GM12865 (cell line): ENCODE measurements at regions not wholly inside any gene's neighbourhood (a gene's known extent, or its start where the extent isn't known, plus 50 kb on each side); places are given as distances from the start of the nearest gene placed in this dataset.
"Not testable (repeated sequence)": the region's sequence is repeated elsewhere in the genome, so short reads cannot be mapped to it uniquely, and the experiment has no call there.

ENCODE experiments used
- DNase-seq: peaks from one replicate; pipeline ENCODE4 v3.0.0; 2010; ENCODE audit warnings: low read depth
- H3K4me3 ChIP-seq: 2 replicates; pipeline ENCODE4 v1.5.1; 2011; ENCODE audit warnings: mild to moderate bottlenecking, low read depth, low read length, control low read depth
- CTCF ChIP-seq: IDR thresholded peaks from 2 replicates; pipeline ENCODE4 v1.5.1; 2011; ENCODE audit warnings: low read length, control low read depth, low read depth, inconsistent platforms; ENCODE audit not compliant: insufficient read depth; ENCODE audit errors: missing control alignments

- no peak overlapping the region for H3K4me3 ChIP-seq
- no peak for TF ChIP-seq CTCF
- DNase-seq = no peak
Measured at GRCh38 chr4:1589098-1589497, 95.0 kb downstream of the FAM53A start.

GRCh38 chr4:1588306-1588705, 95.8 kb downstream of the FAM53A start:
- no peak overlapping the region for H3K4me3 ChIP-seq

GRCh38 chr4:1584498-1584897, 99.6 kb downstream of the FAM53A start:
- no peak overlapping the region for H3K4me3 ChIP-seq
- TF ChIP-seq CTCF = no peak
- DNase-seq = no peak

More at GRCh38 chr4:1588306-1588705, 95.8 kb downstream of the FAM53A start:
- TF ChIP-seq CTCF = no peak
- DNase-seq = no peak

GRCh38 chr4:1583859-1584258, 100.3 kb downstream of the FAM53A start:
- no peak for TF ChIP-seq CTCF
- no peak for DNase-seq
- no peak overlapping the region for H3K4me3 ChIP-seq

- TF ChIP-seq CTCF = no peak
- no peak for DNase-seq
- no peak overlapping the region for H3K4me3 ChIP-seq
Measured at GRCh38 chr4:1583051-1583785, 100.9 kb downstream of the FAM53A start.

- no peak overlapping the region for H3K4me3 ChIP-seq
- DNase-seq = no peak
- TF ChIP-seq CTCF = no peak
Measured at GRCh38 chr4:1582227-1582626, 101.9 kb downstream of the FAM53A start.

- DNase-seq = peak; percentile 81
- not testable (repeated sequence) for H3K4me3 ChIP-seq
Measured at GRCh38 chr4:1581164-1581894, 102.8 kb downstream of the FAM53A start.

GRCh38 chr4:1580692-1581012, 103.5 kb downstream of the FAM53A start:
- H3K4me3 ChIP-seq, DNase-seq: not testable (repeated sequence)
